ENCODE measurements at regions not wholly inside any gene's neighbourhood (a gene's known extent, or its start where the extent isn't known, plus 50 kb on each side); places are given as distances from the start of the nearest gene placed in this dataset.

- Histone ChIP-seq H2AFZ (ENCODE audit: low read depth, low read length) (no peak overlapping the region), H3K9me3 (ENCODE audit: low read length) (no peaks in the 10 kb centered on the region), H3K36me3 (ENCODE audit: insufficient read depth, low read length) (no peaks in the 10 kb centered on the region), H3K27ac (ENCODE audit: low read length) (no peak overlapping the region), H3K27me3 (ENCODE audit: insufficient read depth, low read depth, low read length) (no peaks in the 10 kb centered on the region), H4K20me1 (ENCODE audit: insufficient read depth) (no peaks in the 10 kb centered on the region), H3K9me2 (ENCODE audit: insufficient read depth, low read length) (no peaks in the 10 kb centered on the region), H3F3A (ENCODE audit: insufficient read depth, low read length, poor library complexity, severe bottlenecking) (no peaks in the 10 kb centered on the region), H3K4me2 (ENCODE audit: low read length) (no peak overlapping the region), H3K79me2 (replicated peaks; ENCODE audit: insufficient read depth, low read length) (no peaks in the 10 kb centered on the region), H3K4me3 (ENCODE audit: low read length) (no peak overlapping the region), H3K9ac (ENCODE audit: low read length) (no peak overlapping the region)
- no peak for TF ChIP-seq RAD21 (conservative IDR thresholded peaks at IDR 0.05)
- no peak for TF ChIP-seq POLR2AphosphoS5 (IDR thresholded peaks at IDR 0.05)
- TF ChIP-seq EP300 (conservative IDR thresholded peaks at IDR 0.05; ENCODE audit: poor library complexity, severe bottlenecking), result no peak
- TF ChIP-seq TAF1 (IDR thresholded peaks at IDR 0.05; ENCODE audit: low read depth), result no peak
- TF ChIP-seq, protein P1, sequence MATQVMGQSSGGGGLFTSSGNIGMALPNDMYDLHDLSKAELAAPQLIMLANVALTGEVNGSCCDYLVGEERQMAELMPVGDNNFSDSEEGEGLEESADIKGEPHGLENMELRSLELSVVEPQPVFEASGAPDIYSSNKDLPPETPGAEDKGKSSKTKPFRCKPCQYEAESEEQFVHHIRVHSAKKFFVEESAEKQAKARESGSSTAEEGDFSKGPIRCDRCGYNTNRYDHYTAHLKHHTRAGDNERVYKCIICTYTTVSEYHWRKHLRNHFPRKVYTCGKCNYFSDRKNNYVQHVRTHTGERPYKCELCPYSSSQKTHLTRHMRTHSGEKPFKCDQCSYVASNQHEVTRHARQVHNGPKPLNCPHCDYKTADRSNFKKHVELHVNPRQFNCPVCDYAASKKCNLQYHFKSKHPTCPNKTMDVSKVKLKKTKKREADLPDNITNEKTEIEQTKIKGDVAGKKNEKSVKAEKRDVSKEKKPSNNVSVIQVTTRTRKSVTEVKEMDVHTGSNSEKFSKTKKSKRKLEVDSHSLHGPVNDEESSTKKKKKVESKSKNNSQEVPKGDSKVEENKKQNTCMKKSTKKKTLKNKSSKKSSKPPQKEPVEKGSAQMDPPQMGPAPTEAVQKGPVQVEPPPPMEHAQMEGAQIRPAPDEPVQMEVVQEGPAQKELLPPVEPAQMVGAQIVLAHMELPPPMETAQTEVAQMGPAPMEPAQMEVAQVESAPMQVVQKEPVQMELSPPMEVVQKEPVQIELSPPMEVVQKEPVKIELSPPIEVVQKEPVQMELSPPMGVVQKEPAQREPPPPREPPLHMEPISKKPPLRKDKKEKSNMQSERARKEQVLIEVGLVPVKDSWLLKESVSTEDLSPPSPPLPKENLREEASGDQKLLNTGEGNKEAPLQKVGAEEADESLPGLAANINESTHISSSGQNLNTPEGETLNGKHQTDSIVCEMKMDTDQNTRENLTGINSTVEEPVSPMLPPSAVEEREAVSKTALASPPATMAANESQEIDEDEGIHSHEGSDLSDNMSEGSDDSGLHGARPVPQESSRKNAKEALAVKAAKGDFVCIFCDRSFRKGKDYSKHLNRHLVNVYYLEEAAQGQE (IDR thresholded peaks at IDR 0.05; ENCODE audit: borderline replicate concordance), result no peak
- no peak for TF ChIP-seq MXI1 (conservative IDR thresholded peaks at IDR 0.05; ENCODE audit: poor library complexity, severe bottlenecking)
- TF ChIP-seq EZH2 (IDR thresholded peaks at IDR 0.05; ENCODE audit: borderline replicate concordance, insufficient read depth, low read length, poor library complexity, severe bottlenecking), result no peak
- TF ChIP-seq CTCF (IDR thresholded peaks at IDR 0.05; ENCODE audit: poor library complexity, severe bottlenecking), result no peak
- TF ChIP-seq SMC3 (conservative IDR thresholded peaks at IDR 0.05; ENCODE audit: poor library complexity), result no peak
Observed at GRCh38 chr4:58740897-58741296, 1630.7 kb upstream of the IGFBP7 start.

GRCh38 chr4:58739275-58739674 lies 1629.1 kb upstream of the IGFBP7 start:
- H3K9ac ChIP-seq (ENCODE audit: low read length), result no peak overlapping the region
- no peak overlapping the region for H2AFZ ChIP-seq (ENCODE audit: low read depth, low read length)
- H3K9me2 ChIP-seq (ENCODE audit: insufficient read depth, low read length), result no peaks in the 10 kb centered on the region
- H3K4me2 ChIP-seq (ENCODE audit: low read length), result no peak overlapping the region
- no peaks in the 10 kb centered on the region for H4K20me1 ChIP-seq (ENCODE audit: insufficient read depth)
- H3F3A ChIP-seq (ENCODE audit: insufficient read depth, low read length, poor library complexity, severe bottlenecking), result no peaks in the 10 kb centered on the region
- no peaks in the 10 kb centered on the region for H3K9me3 ChIP-seq (ENCODE audit: low read length)
- no peak overlapping the region for H3K27ac ChIP-seq (ENCODE audit: low read length)
- no peaks in the 10 kb centered on the region for H3K27me3 ChIP-seq (ENCODE audit: insufficient read depth, low read depth, low read length)
- no peaks in the 10 kb centered on the region for H3K36me3 ChIP-seq (ENCODE audit: insufficient read depth, low read length)
- no peaks in the 10 kb centered on the region for H3K79me2 ChIP-seq (replicated peaks; ENCODE audit: insufficient read depth, low read length)
- TF ChIP-seq CTCF (IDR thresholded peaks at IDR 0.05; ENCODE audit: poor library complexity, severe bottlenecking) (no peak), SMC3 (conservative IDR thresholded peaks at IDR 0.05; ENCODE audit: poor library complexity) (no peak), POLR2AphosphoS5 (IDR thresholded peaks at IDR 0.05) (no peak), TAF1 (IDR thresholded peaks at IDR 0.05; ENCODE audit: low read depth) (no peak), EZH2 (IDR thresholded peaks at IDR 0.05; ENCODE audit: borderline replicate concordance, insufficient read depth, low read length, poor library complexity, severe bottlenecking) (no peak), EP300 (conservative IDR thresholded peaks at IDR 0.05; ENCODE audit: poor library complexity, severe bottlenecking) (no peak)
- H3K4me3 ChIP-seq (ENCODE audit: low read length), result no peak overlapping the region
